Esophagus muscularis mucosa (tissue), 4 donors: ENCODE measurements at regions not wholly inside any gene's neighbourhood (a gene's known extent, or its start where the extent isn't known, plus 50 kb on each side); places are given as distances from the start of the nearest gene placed in this dataset.

Experiments
- DNase-seq: peaks from one replicate; pipeline ENCODE4 v3.0.0-alpha.2; 2017; ENCODE audit errors: extremely low spot score
- H3K27ac ChIP-seq, 4 donors: fragments of 200-600 bp; sonication (generic); replicated peaks in 1 of 4; 1 replicate in 3 of 4; 2 replicates in 1 of 4; pipeline ENCODE4 v1.5.1; 2016 to 2019; ENCODE audit warnings: mild to moderate bottlenecking in 1 of 4
- H3K27me3 ChIP-seq, 4 donors: fragments of 200-600 bp; sonication (generic); one replicate each; pipeline versions ENCODE4 v1.5.1 to v1.6.0; 2016 to 2019
- H3K36me3 ChIP-seq, 4 donors: fragments of 200-600 bp; sonication (generic); one replicate each; pipeline ENCODE4 v1.5.1; 2016 to 2019
- H3K4me1 ChIP-seq, 4 donors: fragments of 200-600 bp; sonication (generic); one replicate each; pipeline ENCODE4 v1.5.1; 2016 to 2019
- H3K4me3 ChIP-seq, 4 donors: fragments of 200-600 bp; sonication (generic); 1 replicate in 2 of 4; 2 replicates in 2 of 4; pipeline ENCODE4 v1.5.1; 2016 to 2019; ENCODE audit warnings: mild to moderate bottlenecking in 4 of 4, moderate library complexity in 1 of 4
- H3K9me3 ChIP-seq, 4 donors: fragments of 200-600 bp; sonication (generic); 1 replicate in 3 of 4; 2 replicates in 1 of 4; pipeline ENCODE4 v1.5.1; 2016 to 2019
- CTCF ChIP-seq, 3 experiments: fragments of 200-600 bp in 2 of 3; fragments of 450-650 bp in 1 of 3; sonication (generic) in 2 of 3; IDR thresholded peaks; one replicate each; pipeline ENCODE4 v1.5.1; 2017 to 2019; ENCODE audit warnings: antibody characterized with exemption in 3 of 3, mild to moderate bottlenecking in 2 of 3, moderate library complexity in 1 of 3
- EP300 ChIP-seq: sonication (generic); formaldehyde crosslinking; IDR thresholded peaks from one replicate; pipeline ENCODE4 v1.6.1; 2017; ENCODE audit warnings: antibody characterized with exemption
- POLR2A ChIP-seq: fragments of 450-650 bp; IDR thresholded peaks from one replicate; pipeline ENCODE4 v1.6.1; 2017; ENCODE audit warnings: antibody characterized with exemption, moderate library complexity, mild to moderate bottlenecking, low read depth
- POLR2AphosphoS5 ChIP-seq, 2 donors: sonication (generic); formaldehyde crosslinking; IDR thresholded peaks; one replicate each; pipeline ENCODE4 v1.6.1; 2017; ENCODE audit warnings: antibody characterized with exemption in 2 of 2
- WGBS: methylation state at CpG from one replicate; pipeline ENCODE4 v1.1.5; 2018; 5-methylcytosine and 5-hydroxymethylcytosine counted together
- intact Hi-C: fragments of 100-400 bp; cut with DNase I; formaldehyde crosslinking; loops from one replicate; pipeline ENCODE4 v1.15.1; 2023

- WGBS, result 82% methylated on average over 2 of the region's 2 CpGs
- Histone ChIP-seq H3K4me1 (no peaks in the 10 kb centered on the region), H3K27ac (no peak overlapping the region), H3K9me3 (peaks cover 0 to 19% (median 0%) of the 10 kb centered on the region in 4 donors), H3K27me3 (peaks cover 0 to 26% (median 0%) of the 10 kb centered on the region in 4 donors), H3K4me3 (no peak overlapping the region), H3K36me3 (no peaks in the 10 kb centered on the region)
- TF ChIP-seq CTCF (IDR thresholded peaks at IDR 0.05) (no peak), EP300 (no peak), POLR2A (no peak), POLR2AphosphoS5 (IDR thresholded peaks at IDR 0.05) (no peak)
- DNase-seq, result no peak
- intact Hi-C loops, result no loop called here
These were observed 68.9 kb upstream of the USP29 start for GRCh38 chr19:57050863-57051262.

- Histone ChIP-seq H3K27ac (no peak overlapping the region), H3K4me1 (peaks cover 0 to 6% (median 2%) of the 10 kb centered on the region in 4 donors), H3K36me3 (no peaks in the 10 kb centered on the region), H3K9me3 (peaks cover 0 to 20% (median 0%) of the 10 kb centered on the region in 4 donors), H3K4me3 (no peak overlapping the region), H3K27me3 (peaks cover 0 to 32% (median 0%) of the 10 kb centered on the region in 4 donors)
- DNase-seq, result no peak
- TF ChIP-seq POLR2A (no peak), POLR2AphosphoS5 (IDR thresholded peaks at IDR 0.05) (no peak), EP300 (no peak), CTCF (IDR thresholded peaks at IDR 0.05) (no peak)
- intact Hi-C loops, result no loop called here
- 28% methylated on average over 3 of the region's 3 CpGs for WGBS
These were observed 67.7 kb upstream of the USP29 start for GRCh38 chr19:57052081-57052480.

- Histone ChIP-seq H3K4me1 (peaks cover 0 to 9% (median 4%) of the 10 kb centered on the region in 4 donors), H3K27me3 (peaks cover 0 to 32% (median 0%) of the 10 kb centered on the region in 4 donors), H3K9me3 (peaks cover 0 to 16% (median 0%) of the 10 kb centered on the region in 4 donors), H3K36me3 (no peaks in the 10 kb centered on the region), H3K27ac (no peak overlapping the region), H3K4me3 (no peak overlapping the region)
- 58% methylated on average over 12 of the region's 12 CpGs for WGBS
- TF ChIP-seq POLR2AphosphoS5 (IDR thresholded peaks at IDR 0.05), result no peak
- no peak for TF ChIP-seq EP300
- no peak for TF ChIP-seq POLR2A
- TF ChIP-seq CTCF (IDR thresholded peaks at IDR 0.05), result no peak
- intact Hi-C loops, result no loop called here
- no peak for DNase-seq
These were observed 66.4 kb upstream of the USP29 start for GRCh38 chr19:57053401-57053800.

- Histone ChIP-seq H3K27ac (no peak overlapping the region), H3K36me3 (no peaks in the 10 kb centered on the region), H3K9me3 (peaks cover 0 to 9% (median 0%) of the 10 kb centered on the region in 4 donors), H3K4me3 (no peak overlapping the region), H3K4me1 (peaks cover 0 to 9% (median 4%) of the 10 kb centered on the region in 4 donors), H3K27me3 (peaks cover 0 to 42% (median 0%) of the 10 kb centered on the region in 4 donors)
- TF ChIP-seq POLR2A (no peak), EP300 (no peak), CTCF (IDR thresholded peaks at IDR 0.05) (no peak), POLR2AphosphoS5 (IDR thresholded peaks at IDR 0.05) (no peak)
- WGBS, result 94% methylated on average over 5 of the region's 5 CpGs
- DNase-seq, result no peak
- intact Hi-C loops, result no loop called here
These were observed 63.8 kb upstream of the USP29 start for GRCh38 chr19:57055956-57056355.
